ENCODE measurements at regions not wholly inside any gene's neighbourhood (a gene's known extent, or its start where the extent isn't known, plus 50 kb on each side); places are given as distances from the start of the nearest gene placed in this dataset.

- H3K4me3 ChIP-seq (ENCODE audit: low read depth, low read length): no peak overlapping the region
Measured at GRCh38 chr22:49147617-49148175, 680.0 kb downstream of the BRD1 start.

GRCh38 chr22:49147171-49147570, 680.5 kb downstream of the BRD1 start:
- TF ChIP-seq CTCF (IDR thresholded peaks at IDR 0.05; ENCODE audit: borderline replicate concordance, insufficient read depth, low read depth, low read length): no peak

More at GRCh38 chr22:49147617-49148175, 680.0 kb downstream of the BRD1 start:
- no peak for TF ChIP-seq CTCF (IDR thresholded peaks at IDR 0.05; ENCODE audit: borderline replicate concordance, insufficient read depth, low read depth, low read length)

GRCh38 chr22:49146511-49146910, 681.2 kb downstream of the BRD1 start:
- TF ChIP-seq CTCF (IDR thresholded peaks at IDR 0.05; ENCODE audit: borderline replicate concordance, insufficient read depth, low read depth, low read length): no peak
- no peak overlapping the region for H3K4me3 ChIP-seq (ENCODE audit: low read depth, low read length)

More at GRCh38 chr22:49147171-49147570, 680.5 kb downstream of the BRD1 start:
- H3K4me3 ChIP-seq (ENCODE audit: low read depth, low read length): no peak overlapping the region

- H3K4me3 ChIP-seq (ENCODE audit: low read depth, low read length): no peak overlapping the region
- no peak for TF ChIP-seq CTCF (IDR thresholded peaks at IDR 0.05; ENCODE audit: borderline replicate concordance, insufficient read depth, low read depth, low read length)
Measured at GRCh38 chr22:49143812-49144211, 683.9 kb downstream of the BRD1 start.

- no peak overlapping the region for H3K4me3 ChIP-seq (ENCODE audit: low read depth, low read length)
- no peak for TF ChIP-seq CTCF (IDR thresholded peaks at IDR 0.05; ENCODE audit: borderline replicate concordance, insufficient read depth, low read depth, low read length)
Measured at GRCh38 chr22:49142891-49143290, 684.8 kb downstream of the BRD1 start.

- TF ChIP-seq CTCF (IDR thresholded peaks at IDR 0.05; ENCODE audit: borderline replicate concordance, insufficient read depth, low read depth, low read length): no peak
- H3K4me3 ChIP-seq (ENCODE audit: low read depth, low read length): no peak overlapping the region
Measured at GRCh38 chr22:49142296-49142695, 685.4 kb downstream of the BRD1 start.

- TF ChIP-seq CTCF (IDR thresholded peaks at IDR 0.05; ENCODE audit: borderline replicate concordance, insufficient read depth, low read depth, low read length): no peak
- H3K4me3 ChIP-seq (ENCODE audit: low read depth, low read length): no peak overlapping the region
Measured at GRCh38 chr22:49141761-49142160, 685.9 kb downstream of the BRD1 start.
